Hindlimb muscle (tissue), 1 donor: ENCODE measurements at regions not wholly inside any gene's neighbourhood (a gene's known extent, or its start where the extent isn't known, plus 50 kb on each side); places are given as distances from the start of the nearest gene placed in this dataset.
"Not testable (repeated sequence)": the region's sequence is repeated elsewhere in the genome, so short reads cannot be mapped to it uniquely, and the experiment has no call there.

Source experiments
- DNase-seq: peaks from one replicate; pipeline ENCODE4 v3.0.0-alpha.2; 2013

DNA sequence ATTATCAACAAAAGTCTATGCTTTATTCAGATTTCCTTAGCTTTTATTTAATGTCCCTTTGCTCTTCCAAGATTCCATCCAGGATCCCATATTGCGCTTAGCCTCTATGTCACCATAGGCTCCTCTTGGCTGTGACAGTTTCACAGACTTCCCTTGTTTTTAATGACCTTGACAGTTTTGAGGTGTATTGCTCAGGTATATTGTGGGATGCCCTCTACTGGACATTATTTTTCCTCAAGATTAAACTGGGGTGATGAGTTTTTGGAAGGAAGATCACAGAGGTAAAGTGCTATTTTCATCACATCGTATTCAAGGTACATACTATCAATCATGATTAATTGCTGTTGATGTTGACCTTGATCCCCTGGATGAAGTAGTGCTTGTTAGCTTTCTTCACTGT, 99.1 kb upstream of the SMAD3 start:
- no peak for DNase-seq

DNA sequence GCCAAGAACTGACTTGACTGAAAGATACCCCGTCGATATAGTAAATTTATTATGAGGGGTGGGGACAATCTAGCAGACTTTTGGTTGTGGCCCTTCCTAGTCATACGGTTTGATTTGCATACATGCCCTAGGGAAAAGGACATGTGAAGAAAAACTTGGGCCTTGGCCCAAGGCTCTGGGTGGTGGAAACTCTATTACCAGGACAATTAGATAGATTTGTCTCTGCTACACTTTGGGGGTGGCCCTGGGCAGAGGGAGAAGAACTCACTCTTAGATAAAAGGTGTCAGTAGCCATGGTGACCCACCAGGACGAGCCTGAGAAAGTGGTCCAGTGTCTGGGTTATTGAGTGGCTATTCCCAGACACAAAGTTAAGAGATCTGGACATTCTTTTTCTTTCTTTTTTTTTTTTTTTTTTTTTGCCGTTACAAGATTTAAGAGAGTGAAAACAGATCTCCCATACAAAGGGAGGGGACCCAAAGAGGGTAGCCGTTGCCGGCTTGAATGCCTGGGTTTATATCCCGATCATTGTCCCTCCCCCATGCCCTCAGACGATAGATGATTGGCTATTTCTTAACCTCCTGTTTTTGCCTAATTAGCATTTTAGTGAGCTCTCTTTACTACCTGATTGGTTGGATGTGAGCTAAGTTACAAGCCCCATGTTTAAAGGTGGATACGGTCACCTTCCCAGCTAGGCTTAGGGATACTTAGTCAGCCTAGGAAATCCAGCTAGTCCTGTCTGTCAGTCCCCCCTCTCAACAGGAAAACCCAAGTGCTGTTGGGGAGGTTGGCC, 96.4 kb upstream of the SMAD3 start:
- no peak for DNase-seq

DNA sequence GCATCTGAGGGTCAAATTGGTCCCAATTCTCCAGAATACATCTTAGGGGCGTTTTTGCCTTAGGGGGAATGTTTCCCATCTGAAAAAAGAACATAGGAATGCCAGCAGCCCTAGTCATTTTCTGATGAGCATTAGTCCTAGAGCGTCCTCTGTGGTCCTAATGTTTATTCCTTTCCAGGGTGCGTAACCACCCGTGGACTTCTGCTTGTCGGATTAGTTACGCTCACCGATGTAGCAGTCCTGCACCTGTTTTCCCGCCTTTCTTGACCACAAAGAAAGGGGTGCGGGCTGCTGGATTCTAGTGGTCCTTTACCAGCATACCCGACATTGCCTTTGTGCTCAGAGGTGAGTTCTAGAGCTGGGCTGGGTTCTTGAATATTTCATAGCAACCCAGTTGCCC, 91.3 kb upstream of the SMAD3 start:
- DNase-seq, result not testable (repeated sequence)

DNA sequence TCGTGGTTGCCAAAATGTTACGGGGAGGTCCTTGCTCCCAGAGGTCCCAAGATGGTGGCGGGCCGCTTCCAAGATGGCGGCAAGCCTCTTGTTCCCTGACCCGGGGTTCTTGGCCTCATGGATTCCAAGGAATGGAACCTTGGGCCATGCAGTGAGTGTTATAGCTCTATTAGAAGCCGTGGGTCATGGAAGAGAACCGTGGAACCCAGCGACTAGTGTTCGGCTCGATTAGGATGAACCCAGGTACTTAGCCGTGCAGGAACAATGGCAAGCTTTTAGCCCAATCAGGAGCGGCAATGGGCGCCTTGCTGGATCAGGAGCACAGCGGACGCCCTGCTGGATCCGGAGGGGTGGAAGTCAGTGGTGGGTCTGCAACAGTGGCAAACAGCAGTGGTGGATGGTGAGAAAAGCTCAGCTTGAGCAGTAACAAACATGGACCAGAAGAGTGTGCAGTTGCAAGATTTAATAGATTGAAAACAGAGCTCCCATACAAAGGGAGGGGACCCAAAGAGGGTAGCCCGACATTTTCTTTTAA, 89.2 kb upstream of the SMAD3 start:
- DNase-seq, result not testable (repeated sequence)

DNA sequence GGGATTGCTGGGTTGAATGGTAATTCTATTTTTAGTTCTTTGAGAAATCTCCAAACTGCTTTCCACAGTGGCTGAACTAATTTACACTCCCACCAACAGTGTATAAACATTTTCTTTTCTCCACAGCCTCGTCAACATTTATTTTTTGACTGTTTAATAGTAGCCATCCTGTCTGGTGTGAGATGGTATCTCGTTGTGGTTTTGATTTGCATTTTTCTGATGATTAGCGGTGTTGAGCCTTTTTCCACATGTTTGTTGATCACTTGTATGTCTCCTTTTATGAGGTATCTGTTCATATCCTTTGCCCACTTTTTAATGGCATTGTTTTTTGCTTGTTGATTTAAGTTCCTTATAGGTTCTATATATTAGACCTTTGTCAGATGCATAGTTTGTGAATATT, 85.1 kb upstream of the SMAD3 start:
- DNase-seq, result not testable (repeated sequence)

DNA sequence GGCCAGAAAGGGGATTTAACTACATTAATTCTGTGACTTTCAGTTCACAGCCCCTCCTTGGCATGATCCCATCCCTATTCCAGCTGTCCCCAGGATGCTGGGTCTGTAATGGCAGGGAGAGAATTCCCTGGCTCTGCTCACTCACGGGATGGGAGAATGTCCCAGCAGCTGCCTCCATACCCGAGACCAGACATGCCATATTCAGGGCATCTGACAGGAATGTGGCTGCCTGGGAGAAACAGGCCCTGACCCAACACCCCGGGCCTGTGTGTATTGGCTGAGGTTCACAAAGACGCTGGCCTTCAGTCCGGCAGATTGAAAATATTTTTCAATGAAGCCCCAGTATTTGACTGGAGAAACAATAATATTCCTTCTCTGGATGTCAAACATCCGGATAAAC, 83.6 kb upstream of the SMAD3 start:
- no peak for DNase-seq

DNA sequence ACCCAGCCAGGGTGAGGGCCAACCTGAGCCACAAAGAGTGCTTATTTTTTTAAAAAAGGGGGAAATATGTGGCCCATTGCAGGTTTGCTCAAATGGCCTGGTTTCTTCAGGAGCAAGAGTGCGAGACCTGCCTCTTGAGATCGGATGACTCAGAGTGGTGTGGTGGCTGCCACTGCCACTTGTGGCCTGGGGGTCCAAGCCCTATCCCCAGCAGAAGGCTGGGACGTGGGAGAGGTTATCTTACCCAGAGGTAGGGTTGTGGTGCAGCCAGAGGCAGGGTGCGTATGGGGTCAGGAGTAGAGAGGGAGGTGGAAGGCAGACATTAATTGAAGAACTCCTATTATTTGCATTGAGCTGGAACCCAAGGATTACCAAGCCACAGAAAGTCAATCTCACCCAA, 83.2 kb upstream of the SMAD3 start:
- no peak for DNase-seq

DNA sequence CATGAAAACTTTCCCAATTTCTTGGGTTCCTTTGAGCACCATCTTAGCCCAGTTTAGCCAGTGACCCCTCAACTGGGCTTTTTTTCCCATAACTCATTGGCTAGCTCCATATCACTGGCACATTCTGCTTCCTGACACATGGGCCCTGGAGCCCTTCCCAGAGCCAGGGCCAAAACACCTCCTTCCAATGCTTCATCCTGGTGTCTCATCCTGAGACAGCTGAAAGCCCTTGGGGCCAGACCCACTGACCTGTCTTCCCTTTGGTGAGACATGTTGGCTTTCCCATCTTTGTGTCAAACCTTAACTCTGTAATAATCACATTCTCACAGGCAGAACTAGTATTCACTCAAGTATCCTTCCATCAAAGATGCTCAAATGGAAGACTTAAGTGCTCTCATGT, 82.6 kb upstream of the SMAD3 start:
- no peak for DNase-seq

DNA sequence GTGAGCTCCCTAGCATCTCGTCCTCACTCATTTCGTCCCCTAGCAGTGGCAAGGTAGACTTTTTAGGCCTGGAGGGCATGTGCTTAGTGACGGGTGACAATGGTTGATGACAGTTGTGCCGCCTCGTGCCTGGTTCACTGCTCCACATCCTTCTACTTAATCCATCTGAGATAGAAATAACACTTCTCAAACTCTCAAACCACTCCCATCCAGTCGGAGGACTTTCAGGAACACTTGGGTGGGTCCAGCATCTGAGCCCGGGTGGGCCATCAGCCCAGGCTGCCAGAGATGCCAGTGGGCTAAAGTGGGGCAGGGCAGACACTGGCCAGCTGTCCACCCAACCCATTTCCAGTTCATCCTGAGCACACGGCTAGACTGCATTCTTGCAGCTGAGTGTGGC, 79.7 kb upstream of the SMAD3 start:
- no peak for DNase-seq

DNA sequence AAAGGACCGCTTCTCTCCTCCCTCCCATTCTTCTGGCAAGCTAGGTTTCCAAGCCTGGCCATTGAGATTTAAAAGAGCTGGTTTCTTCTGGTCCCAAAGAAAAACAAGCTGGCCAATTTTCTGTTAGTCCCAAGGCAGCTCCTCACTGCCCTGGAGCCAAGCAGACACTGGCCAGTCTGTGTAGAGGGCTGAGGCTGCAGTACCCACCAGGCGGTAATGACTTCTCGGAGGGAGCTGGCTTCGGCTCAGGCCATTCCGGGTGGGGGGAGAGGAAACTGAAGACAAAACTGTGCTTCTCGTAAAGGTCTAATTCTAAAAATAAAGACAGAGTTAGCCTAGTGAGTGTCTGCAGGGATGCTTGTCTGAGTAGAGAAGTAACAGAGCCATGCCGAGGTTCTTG, 78.5 kb upstream of the SMAD3 start:
- no peak for DNase-seq

DNA sequence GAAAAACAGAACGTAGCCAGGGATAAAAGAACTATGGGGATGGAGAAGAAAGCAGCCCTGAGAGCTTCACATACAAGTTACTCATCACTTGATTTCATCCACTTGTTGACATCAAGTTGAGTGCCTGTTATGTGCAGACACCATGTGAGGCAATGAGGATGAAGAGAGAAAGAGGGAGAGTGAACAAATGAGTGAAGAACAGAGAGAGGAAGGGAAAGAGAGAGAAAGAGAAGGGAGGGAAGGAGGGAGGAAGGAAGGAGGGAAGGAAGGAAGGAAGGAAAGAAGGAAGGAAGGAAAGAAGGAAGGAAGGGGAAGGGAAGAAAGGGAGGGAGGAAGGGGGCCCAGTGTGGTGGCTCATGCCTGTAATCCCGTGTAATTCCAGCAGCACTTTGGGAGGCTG, 72.3 kb upstream of the SMAD3 start:
- no peak for DNase-seq

DNA sequence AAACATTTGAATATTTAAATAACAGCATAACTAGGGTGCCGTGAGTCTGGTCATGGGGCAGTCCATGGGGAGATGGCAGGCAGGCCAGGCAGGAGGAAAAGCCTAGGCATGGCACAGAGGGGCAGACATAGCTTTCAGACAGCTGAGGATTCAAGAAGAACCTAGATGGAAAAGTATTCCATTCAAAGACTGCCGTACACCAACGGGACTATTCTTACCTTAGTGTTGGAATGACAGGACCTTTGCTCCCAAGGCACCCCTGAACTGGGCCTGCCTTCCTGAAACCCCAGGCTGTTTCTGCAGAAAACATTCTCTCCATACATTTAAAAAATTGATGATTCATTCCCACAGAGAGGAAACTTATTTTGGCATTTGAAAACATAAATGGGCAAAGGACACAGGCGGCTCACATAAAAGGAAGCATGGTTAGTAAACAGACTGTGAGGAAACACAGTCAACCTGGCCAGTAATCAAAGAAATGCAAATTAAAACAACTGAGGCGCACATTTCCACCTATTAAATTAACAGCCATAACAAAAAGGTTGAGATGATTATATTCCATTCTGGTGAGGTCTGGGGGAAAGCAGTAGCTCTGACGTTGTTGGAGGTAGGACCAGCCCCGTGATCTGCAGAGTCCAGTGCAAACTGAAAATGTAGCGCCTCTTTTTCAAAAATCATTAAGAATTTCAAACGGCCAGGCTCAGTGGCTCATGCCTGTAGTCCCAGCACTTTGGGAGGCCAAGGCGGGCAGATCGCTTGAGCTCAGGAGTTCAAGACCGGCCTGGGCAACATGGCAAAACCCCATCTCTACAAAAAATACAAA, 71.3 kb upstream of the SMAD3 start:
- DNase-seq, result no peak

DNA sequence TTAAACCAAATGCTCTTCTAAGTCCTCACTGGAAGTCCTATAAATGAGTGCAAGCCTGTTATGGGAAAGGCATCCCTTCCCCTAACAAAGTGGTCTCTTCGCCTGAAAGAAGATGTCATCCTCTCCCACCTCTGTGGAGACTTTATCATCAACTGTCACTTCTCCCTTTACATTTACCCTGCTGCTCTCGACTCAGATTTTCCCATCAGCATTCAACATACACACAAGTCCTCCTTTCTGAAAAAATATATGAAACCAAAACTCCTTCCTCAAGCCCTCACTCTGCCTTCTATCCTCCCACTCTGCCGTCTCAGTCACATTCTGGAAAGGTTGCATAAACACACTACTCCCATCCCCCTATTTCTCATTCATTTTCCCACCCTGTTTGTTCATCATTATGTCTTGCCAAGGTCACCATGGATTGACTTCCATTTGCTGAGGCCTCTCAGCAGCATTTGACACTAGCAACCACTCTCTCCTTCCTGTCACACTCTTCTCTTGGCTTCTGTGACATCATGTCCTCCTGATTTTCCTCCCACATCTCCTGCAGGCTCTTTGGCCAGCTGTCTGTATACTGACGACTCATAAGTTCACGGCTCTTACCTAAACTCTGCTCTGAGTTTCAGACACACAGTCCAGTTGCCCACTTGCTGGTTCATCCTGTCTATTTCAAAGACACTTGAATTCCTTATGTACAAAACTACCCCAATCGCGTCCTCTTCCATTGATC, 70.3 kb upstream of the SMAD3 start:
- no peak for DNase-seq

DNA sequence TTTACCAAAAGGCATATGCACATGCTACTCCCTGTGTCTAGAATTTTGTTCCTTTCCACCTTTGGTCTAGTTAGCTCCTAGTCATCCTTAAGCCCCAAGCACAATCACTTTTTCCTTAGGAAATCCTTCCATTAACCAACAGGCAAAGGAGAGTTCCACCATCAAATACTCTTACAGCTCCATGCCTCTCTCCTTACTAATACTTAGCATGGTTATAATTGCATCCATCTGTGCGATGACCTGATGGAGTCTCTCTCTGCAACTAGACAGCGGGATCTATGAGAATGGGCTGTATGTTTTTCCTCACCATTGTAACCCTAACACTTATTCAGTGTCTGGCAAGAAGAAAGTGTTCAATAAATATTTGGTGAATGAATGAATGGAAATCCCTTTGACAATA, 69.3 kb upstream of the SMAD3 start:
- DNase-seq, result no peak

DNA sequence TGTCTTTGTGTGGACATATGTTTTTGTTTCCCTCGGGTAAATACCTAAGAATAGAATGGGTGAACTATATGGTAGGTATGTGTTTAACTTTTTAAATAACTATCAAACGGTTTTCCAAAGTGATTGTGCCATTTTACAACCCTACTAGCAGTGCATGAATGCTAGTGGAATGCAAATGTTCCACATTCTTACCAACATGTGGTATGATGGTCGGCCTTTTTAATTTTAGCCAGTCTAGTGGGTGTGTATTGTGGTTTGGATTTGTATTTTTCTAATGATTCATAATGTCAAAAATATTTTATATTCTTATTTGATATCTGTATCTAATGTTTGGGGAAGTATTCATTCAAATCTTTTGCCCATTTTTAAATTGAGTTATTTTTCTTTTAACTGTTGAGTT, 68.2 kb upstream of the SMAD3 start:
- DNase-seq, result no peak

DNA sequence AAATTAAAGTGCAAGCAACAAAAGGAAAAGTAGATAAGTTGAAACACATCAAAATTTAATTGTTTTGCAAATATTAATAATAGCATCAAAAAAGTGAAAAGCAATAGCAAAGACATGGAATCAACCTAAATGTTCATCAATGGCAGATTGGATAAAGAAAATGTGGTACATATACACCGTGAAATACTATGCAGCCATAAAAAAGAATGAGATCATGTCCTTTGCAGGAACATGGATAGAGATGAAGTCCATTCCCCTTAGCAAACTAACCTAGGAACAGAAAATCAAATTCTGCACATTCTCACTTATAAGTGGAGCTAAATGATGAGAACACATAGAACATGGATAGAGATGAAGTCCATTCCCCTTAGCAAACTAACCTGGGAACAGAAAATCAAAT, 67.2 kb upstream of the SMAD3 start:
- not testable (repeated sequence) for DNase-seq

DNA sequence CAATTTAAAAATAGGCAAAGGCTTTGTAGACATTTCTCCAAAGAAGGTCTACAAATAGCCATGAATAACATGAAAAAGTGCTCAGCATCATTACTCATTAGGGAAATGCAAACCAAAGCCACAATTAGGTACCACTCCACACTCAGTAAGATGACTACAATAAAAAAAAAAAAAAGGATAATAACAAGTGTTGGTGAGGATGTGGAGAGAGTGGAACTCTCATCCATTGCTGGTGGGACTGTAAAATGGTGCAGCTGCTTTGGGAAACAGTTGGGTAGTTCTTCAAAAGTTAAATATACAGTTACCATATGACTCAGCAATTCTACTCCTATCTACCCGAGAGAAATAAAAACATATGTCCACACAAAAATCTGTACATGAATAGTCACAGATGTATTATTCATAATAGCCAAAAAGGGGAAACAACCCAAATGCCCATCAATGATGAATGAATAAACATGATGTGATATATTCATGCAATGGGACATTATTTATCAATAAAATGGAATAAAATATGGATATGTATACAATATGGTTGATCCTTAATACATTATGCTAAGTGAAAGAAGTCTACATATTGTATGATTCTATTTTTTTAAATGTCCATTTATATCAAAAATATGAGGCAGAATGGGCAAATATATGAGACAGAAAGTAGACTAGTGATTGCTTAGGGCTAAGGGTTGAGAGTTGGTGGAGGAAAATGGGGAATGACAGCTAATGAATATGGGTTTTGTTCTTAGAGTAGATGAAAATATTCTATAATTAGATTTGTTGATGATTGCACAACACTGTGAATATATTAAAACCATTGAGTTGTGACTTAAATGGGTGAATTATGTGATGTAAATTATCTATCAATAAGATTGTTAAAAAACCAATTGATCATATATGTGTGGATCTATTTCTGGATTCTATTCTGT, 66.1 kb upstream of the SMAD3 start:
- DNase-seq, result no peak

DNA sequence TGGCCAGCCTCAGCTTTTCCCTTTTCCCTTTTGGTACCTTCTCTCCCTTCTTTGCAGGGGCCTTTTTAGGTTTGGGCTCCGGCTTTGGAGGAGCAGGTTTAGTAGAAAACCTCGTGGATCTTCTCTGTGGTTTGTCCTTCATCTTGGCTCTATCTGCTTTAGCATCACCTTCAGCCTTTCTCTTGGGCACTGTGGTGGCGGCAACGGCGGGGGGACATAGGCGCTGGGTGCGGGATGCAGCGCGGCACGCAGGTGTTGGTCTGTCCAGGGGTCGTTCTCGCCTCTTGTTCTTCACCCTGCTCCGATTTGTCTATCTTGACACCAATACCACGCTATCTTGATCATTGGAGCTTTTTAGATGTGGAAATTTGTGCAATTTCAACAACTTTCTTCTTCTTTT, 64.5 kb upstream of the SMAD3 start:
- no peak for DNase-seq

DNA sequence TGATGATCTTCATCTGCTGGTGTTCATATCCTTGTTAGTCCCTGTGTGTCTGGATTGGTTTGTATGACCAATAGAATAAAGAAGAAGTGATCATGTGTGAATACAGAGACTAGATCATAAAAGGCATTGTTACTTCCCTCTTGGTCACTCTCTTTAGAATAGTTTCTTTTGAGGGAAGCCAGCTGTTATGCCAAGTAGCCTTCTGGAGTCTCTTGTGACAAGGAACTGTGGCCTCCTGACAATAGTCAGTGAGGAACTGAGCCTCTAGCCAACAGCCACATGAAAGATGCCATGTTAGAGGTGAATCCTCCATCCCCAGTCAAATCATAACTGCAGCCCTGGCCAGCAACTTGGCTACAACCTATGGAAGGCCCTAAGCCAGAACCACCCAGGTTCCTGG, 63.0 kb upstream of the SMAD3 start:
- no peak for DNase-seq

DNA sequence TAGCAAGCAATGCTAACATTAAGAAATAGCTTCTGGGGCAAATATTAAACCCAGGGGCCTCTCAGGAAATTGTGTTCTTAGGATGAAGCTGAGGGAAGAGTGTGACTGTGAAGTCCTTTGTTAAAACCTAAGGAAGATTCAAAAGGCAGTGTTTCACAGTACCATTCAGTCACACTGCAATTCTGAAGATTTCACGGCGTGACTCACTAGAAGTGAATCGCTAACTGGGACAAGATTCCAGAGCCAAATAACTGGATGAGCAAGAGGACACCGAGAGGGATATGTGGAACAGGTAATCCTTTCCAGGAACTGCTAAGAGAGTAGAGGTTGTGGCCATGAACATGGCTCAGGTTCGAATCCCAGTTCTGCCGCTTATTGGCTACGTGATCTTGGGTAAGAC, 61.8 kb upstream of the SMAD3 start:
- no peak for DNase-seq

DNA sequence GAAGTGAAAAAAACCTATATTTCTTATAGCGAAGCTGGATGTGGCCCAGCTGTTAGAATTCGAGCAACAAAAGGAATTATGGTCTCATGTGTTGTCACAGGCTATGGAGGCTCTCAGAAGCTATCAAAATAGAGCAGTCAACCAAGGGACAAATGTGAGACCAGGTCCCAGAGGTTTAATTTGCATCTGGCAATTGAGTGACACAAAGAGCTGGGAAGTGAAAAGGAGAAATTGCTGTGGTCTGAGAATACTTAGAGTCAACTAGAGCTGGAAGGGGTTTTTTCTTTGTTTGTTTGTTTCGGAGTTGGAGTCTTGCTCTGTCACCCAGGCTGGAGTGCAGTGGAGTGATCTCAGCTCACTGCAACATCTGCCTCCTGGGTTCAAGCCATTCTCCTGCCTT, 61.3 kb upstream of the SMAD3 start:
- DNase-seq, result no peak
